GM21390 (cell line): ENCODE measurements at regions not wholly inside any gene's neighbourhood (a gene's known extent, or its start where the extent isn't known, plus 50 kb on each side); places are given as distances from the start of the nearest gene placed in this dataset.
"Not testable (repeated sequence)": the region's sequence is repeated elsewhere in the genome, so short reads cannot be mapped to it uniquely, and the experiment has no call there.

Source experiments
- ATAC-seq: cut with Tn5 transposase; IDR thresholded peaks from one replicate; pipeline ENCODE4 v1.9.1; 2021; ENCODE audit not compliant: unreplicated experiment

DNA sequence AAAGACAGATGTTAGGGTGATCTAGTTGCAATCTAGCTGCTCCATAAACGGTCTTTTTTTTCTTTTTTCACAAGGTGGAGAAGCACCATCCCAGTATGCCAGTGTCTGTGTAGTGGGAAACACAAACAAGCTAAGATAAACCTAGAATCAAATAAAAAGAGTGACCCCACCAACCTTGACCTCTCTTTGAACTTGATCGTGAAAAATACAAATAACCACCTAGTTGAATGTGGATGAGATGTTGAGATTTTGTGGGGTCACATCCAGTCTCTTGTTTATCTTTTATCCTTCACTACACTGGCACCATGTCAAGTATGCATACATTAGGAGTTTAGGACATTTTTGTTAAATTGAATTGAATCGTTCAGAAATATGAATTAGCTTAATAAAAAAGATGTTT lies 194.6 kb upstream of the EYA4 start:
- no peak for ATAC-seq

GRCh38 chr6:133047065-133047665 lies 194.0 kb upstream of the EYA4 start:
- no peak for ATAC-seq

DNA sequence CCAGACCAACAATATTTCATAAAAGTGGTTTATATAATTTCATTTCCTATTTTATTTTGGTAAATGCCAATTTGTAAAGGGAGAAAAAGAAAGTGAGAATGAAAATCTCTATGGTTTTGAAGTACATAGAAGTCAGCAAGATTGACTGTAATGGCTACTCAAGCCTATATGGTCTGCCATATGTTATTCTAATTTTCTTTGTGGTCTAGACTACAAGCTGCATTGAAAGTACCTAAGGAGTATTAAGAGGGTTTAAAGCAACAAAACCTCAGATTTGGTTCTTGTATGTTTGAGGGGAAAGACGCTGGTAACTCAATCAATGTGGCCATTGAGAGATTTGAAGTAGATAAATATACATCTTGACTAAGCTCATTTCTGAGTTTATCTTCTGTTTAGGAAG lies 193.5 kb upstream of the EYA4 start:
- no peak for ATAC-seq

DNA sequence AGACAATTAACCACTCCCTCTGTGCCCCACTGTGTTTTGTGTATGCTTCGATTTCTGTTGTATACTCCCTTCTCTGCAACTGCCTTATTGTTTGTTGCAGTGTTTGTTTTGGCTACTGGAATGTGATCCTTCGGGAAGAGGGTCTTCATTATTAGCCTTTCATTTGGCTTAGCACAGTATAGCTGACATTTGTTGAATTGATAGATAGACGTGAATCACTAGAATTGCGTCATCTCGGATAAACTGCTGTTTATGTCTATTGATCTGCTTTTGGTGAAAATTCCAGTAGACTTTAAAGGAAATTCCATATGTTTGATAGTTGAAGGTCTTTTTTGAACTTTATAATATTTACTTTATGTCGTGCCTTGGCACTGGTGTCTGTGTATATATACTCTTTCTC lies 189.9 kb upstream of the EYA4 start:
- no peak for ATAC-seq

DNA sequence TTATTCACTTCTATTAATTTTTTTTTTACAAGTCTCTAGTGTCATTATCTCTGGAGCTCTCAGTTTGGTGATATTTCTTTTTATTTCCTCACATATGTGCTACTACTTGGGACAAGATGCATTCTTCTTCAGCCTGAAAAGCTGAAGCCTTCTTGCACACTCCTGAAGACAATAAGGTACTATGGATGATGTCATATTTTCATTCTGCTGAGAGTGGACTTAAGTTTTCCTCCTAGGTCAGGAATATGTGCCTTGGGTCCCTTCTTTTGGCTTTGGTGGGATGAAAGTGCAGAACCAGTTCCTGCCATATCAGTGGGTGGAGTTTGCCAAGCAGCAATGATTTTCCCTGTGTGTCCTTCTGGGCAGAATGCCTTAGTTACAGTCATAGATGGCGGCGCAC lies 188.7 kb upstream of the EYA4 start:
- no peak for ATAC-seq

GRCh38 chr6:133055441-133055966 lies 185.7 kb upstream of the EYA4 start:
- no peak for ATAC-seq

GRCh38 chr6:133057352-133057751 lies 183.8 kb upstream of the EYA4 start:
- no peak for ATAC-seq

DNA sequence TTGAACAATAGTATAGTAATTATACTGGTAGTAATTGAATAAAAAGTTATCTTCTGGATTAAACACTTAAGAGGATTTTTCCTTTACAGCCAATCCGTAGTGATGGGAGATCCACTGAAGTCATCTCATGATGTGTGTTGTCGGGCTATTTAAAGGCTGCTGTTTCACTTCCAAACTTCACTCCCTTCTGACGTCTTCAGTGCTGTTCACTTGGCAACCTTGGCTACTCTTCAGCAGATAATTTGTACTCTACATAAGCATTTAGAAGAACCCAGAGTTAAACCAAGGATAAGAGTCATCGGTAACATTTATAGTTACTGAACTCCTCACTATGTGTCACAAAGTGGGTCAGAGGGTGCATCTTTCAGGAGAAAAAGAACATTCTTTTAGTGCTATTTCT lies 179.1 kb upstream of the EYA4 start:
- no peak for ATAC-seq

DNA sequence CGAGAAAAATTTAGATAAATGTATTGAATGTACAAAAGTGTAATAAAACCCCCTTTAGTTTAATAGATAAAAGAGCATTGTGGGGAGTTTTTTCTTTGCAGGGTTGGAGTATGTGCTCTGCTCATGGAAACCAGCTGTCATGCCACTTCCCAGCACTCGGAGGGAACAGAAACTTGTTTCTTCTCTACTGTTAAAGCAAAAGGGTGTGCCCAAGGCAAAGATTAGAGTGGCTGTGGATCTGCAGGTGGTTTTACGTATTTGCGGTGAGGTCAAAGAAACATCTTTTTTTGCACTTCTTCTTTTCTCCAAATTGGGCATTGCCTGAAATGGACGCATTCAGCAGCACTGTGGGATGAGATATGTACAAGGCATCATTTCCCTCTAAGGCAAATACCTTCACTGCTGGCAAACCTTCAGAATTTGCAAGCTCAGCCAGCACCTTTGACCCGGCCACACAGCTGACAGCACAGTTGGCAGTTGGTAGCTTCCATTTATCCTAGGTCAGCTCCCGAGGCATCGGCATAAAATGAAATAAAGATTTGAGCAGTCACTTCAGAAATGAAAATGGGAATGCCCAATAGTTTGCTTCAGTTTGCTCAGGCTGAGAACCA lies 178.4 kb upstream of the EYA4 start:
- ATAC-seq, result no peak

GRCh38 chr6:133067960-133068359 lies 173.2 kb upstream of the EYA4 start:
- no peak for ATAC-seq

- ATAC-seq, result no peak
Observed at GRCh38 chr6:133070410-133071043, 170.6 kb upstream of the EYA4 start.

- no peak for ATAC-seq
Observed at GRCh38 chr6:133079901-133080300, 161.3 kb upstream of the EYA4 start.

GRCh38 chr6:133083248-133083967 lies 157.7 kb upstream of the EYA4 start:
- no peak for ATAC-seq

GRCh38 chr6:133085471-133085870 lies 155.7 kb upstream of the EYA4 start:
- ATAC-seq, result no peak

- no peak for ATAC-seq
Observed at GRCh38 chr6:133085896-133086295, 155.3 kb upstream of the EYA4 start.

DNA sequence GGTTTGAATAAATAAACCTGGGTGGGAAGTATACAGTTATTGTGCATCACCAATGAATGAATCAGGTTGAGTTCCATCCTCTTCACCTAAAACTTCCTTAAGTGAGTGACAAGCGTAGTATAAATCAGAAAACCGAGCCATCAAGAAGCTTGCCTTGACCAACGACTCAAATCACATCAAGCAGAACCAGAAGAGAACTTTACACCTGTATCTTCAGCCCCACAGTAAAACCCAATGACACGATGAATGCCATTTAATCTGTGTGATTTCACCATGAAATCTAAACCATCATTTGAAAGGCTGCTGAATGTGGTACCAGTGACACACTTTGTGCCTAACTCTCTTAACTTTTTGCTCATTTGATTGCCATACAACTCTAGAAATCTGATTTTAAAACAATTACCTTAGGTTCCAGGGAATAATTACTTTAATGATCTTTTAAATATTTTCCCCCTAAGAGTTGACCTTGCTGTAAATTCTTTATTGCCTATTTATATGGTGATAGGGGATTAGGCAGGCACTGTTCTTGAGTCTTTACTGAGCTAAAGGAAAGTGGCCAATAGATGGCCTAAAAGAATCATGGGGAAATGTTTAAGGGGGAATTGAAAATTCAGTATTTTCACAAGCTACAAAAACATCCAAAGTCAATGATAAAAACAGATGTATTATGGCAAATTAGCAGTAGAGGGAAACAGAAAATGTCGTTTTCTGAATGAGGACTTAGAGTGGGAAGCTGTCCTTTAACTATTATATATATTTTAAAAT lies 152.0 kb upstream of the EYA4 start:
- no peak for ATAC-seq

DNA sequence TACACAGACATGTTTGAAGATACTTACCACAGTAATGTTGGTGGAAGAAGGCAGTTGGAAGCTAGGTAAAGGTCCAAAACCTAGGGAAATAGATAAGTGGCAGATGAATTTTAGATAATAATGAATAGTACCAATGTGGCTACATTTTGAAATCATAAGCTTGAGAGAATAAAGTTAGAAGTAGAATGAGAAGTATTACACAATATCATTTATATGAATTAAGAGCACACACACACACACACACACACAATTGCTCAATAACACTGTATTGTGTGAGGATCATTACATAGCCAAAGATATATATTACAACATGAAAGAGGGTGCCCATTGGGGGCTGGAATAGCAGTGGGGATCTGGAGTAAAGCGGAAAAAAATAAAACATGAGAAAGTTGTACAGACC lies 149.0 kb upstream of the EYA4 start:
- no peak for ATAC-seq

GRCh38 chr6:133092771-133093170 lies 148.4 kb upstream of the EYA4 start:
- no peak for ATAC-seq

DNA sequence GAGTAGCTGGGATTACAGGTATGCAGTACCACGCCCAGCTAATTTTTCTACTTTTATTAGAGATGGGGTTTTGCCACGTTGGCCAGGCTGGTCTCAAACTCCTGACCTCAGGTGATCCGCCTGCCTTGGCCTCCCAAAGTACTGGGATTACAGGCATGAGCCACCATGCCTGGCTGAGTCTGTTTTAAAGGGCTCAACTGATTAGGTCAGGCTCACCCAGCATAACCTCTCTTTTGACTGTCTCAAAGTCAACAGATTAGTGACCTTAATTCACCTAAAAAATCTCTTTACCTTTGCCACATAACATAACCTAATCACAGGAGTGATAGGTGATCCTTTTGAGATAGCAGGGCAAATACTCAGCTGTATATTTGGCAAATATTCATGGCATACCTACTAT lies 147.9 kb upstream of the EYA4 start:
- not testable (repeated sequence) for ATAC-seq

- no peak for ATAC-seq
Observed at GRCh38 chr6:133093956-133094355, 147.2 kb upstream of the EYA4 start.

- ATAC-seq, result no peak
Observed at GRCh38 chr6:133097208-133097607, 143.9 kb upstream of the EYA4 start.
